GM23338 (cell line): ENCODE measurements at regions not wholly inside any gene's neighbourhood (a gene's known extent, or its start where the extent isn't known, plus 50 kb on each side); places are given as distances from the start of the nearest gene placed in this dataset.

Source experiments
- ATAC-seq: fragments of 200-7000 bp; cut with Tn5 transposase; 3 replicates; pipeline ENCODE4 v1.9.1; 2020
- DNase-seq: peaks from one replicate; pipeline ENCODE4 v3.0.0-alpha.2; 2015; ENCODE audit warnings: low spot score
- H2AFZ ChIP-seq: fragments of 200-600 bp; sonication (generic); 2 replicates; pipeline ENCODE4 v1.8.0; 2016; ENCODE audit warnings: antibody characterized with exemption, mild to moderate bottlenecking, moderate library complexity
- H3F3A ChIP-seq: fragments of 200-600 bp; sonication (generic); replicated peaks from 2 replicates; pipeline ENCODE4 v1.8.0; 2017; ENCODE audit warnings: antibody characterized with exemption, mixed run types, low read depth
- H3K27ac ChIP-seq: fragments of 200-600 bp; sonication (generic); 2 replicates; pipeline ENCODE4 v1.6.1; 2016; ENCODE audit warnings: low read depth
- H3K27me3 ChIP-seq: fragments of 200-600 bp; sonication (generic); 2 replicates; pipeline ENCODE4 v1.8.0; 2016; ENCODE audit warnings: mild to moderate bottlenecking, mixed run types, moderate library complexity; ENCODE audit not compliant: insufficient read depth
- H3K36me3 ChIP-seq: fragments of 200-600 bp; sonication (generic); 2 replicates; pipeline ENCODE4 v1.8.0; 2016; ENCODE audit warnings: mild to moderate bottlenecking; ENCODE audit not compliant: insufficient read depth
- H3K4me1 ChIP-seq: fragments of 200-600 bp; sonication (generic); 2 replicates; pipeline ENCODE4 v1.8.0; 2016; ENCODE audit warnings: mild to moderate bottlenecking, moderate library complexity; ENCODE audit not compliant: insufficient read depth
- H3K4me2 ChIP-seq: fragments of 200-600 bp; sonication (generic); 2 replicates; pipeline ENCODE4 v1.7.1; 2017; ENCODE audit warnings: mixed run types
- H3K4me3 ChIP-seq: fragments of 200-600 bp; sonication (generic); 2 replicates; pipeline ENCODE4 v1.6.1; 2016; ENCODE audit warnings: mixed run types
- H3K79me2 ChIP-seq: fragments of 200-600 bp; sonication (generic); replicated peaks from 2 replicates; pipeline ENCODE4 v1.8.0; 2017; ENCODE audit warnings: mild to moderate bottlenecking; ENCODE audit not compliant: insufficient read depth
- H3K9me2 ChIP-seq: fragments of 200-600 bp; sonication (generic); 2 replicates; pipeline ENCODE4 v1.8.0; 2017; ENCODE audit not compliant: insufficient read depth
- H4K20me1 ChIP-seq: fragments of 200-600 bp; sonication (generic); replicated peaks from 2 replicates; pipeline ENCODE4 v1.8.0; 2017; ENCODE audit warnings: mild to moderate bottlenecking; ENCODE audit not compliant: insufficient read depth
- H3K27ac Mint-ChIP-seq: 2 replicates; pipeline ENCODE4 v1.8.0; 2020; ENCODE audit warnings: inconsistent platforms, mild to moderate bottlenecking, moderate library complexity, mixed read lengths
- H3K27me3 Mint-ChIP-seq: 3 replicates; pipeline ENCODE4 v1.8.0; 2022; ENCODE audit warnings: low read depth, mild to moderate bottlenecking, moderate library complexity, mixed read lengths, inconsistent platforms; ENCODE audit not compliant: insufficient read depth, poor library complexity
- H3K36me3 Mint-ChIP-seq: 3 replicates; pipeline ENCODE4 v1.8.0; 2021; ENCODE audit warnings: low read depth, mild to moderate bottlenecking, inconsistent platforms, moderate library complexity, mixed read lengths
- H3K4me1 Mint-ChIP-seq: 3 replicates; pipeline ENCODE4 v1.8.0; 2020; ENCODE audit warnings: mild to moderate bottlenecking, inconsistent platforms, mixed read lengths
- H3K4me3 Mint-ChIP-seq: 3 replicates; pipeline ENCODE4 v1.8.0; 2021; ENCODE audit warnings: moderate library complexity, mild to moderate bottlenecking, inconsistent platforms, mixed read lengths
- H3K9me3 Mint-ChIP-seq: 3 replicates; pipeline ENCODE4 v1.8.0; 2020; ENCODE audit warnings: moderate library complexity, mild to moderate bottlenecking, inconsistent platforms, mixed read lengths
- CREB1 ChIP-seq: fragments of 250-450 bp; sonication (Bioruptor Pico); IDR thresholded peaks from 2 replicates; pipeline ENCODE4 v1.5.0; 2020; ENCODE audit warnings: low read depth, mild to moderate bottlenecking, moderate library complexity
- CTCF ChIP-seq, 2 experiments: fragments of 200-600 bp in 1 of 2; sonication (generic) in 1 of 2; conservative IDR thresholded peaks; 2 replicates each; pipeline versions ENCODE4 v1.5.1 to v1.6.1; 2016 to 2017; ENCODE audit warnings: antibody characterized with exemption in 2 of 2, low read depth in 2 of 2, mild to moderate bottlenecking in 2 of 2, moderate library complexity in 1 of 2
- EZH2 ChIP-seq: fragments of 200-600 bp; sonication (generic); IDR thresholded peaks from one replicate; pipeline ENCODE4 v1.8.0; 2017; ENCODE audit warnings: antibody characterized with exemption, mild to moderate bottlenecking, low read depth; ENCODE audit not compliant: unreplicated experiment
- REST ChIP-seq: IDR thresholded peaks from one replicate; pipeline ENCODE4 v1.6.1; 2018; ENCODE audit warnings: antibody characterized with exemption; ENCODE audit not compliant: unreplicated experiment
- STAT1 ChIP-seq: IDR thresholded peaks from one replicate; pipeline ENCODE4 v1.6.1; 2016; ENCODE audit warnings: antibody characterized with exemption; ENCODE audit not compliant: unreplicated experiment
- ZNF114 ChIP-seq: fragments of 250-450 bp; sonication (Bioruptor Pico); IDR thresholded peaks from 2 replicates; pipeline ENCODE4 v1.5.0; 2020; ENCODE audit warnings: mild to moderate bottlenecking, moderate library complexity
- ZNF331 ChIP-seq: fragments of 250-450 bp; sonication (Bioruptor Pico); IDR thresholded peaks from 2 replicates; pipeline ENCODE4 v1.5.0; 2020; ENCODE audit warnings: low read depth, mild to moderate bottlenecking, moderate library complexity
- TF ChIP-seq, protein P1 (sequence below): IDR thresholded peaks from 2 replicates; pipeline ENCODE4 v1.6.1; 2016; ENCODE audit warnings: antibody characterized with exemption

- Histone ChIP-seq H3K4me3 (no peak overlapping the region), H2AFZ (no peak overlapping the region), H3K36me3 (no peaks in the 10 kb centered on the region), H4K20me1 (no peaks in the 10 kb centered on the region), H3K4me1 (no peaks in the 10 kb centered on the region), H3K9me2 (0 out of 2 replicates have a peak, but pooled peaks cover 3% of the 10 kb centered on the region), H3K79me2 (no peaks in the 10 kb centered on the region), H3F3A (no peaks in the 10 kb centered on the region), H3K27me3 (no peaks in the 10 kb centered on the region), H3K4me2 (no peak overlapping the region), H3K27ac (no peak overlapping the region)
- H3K4me1 Mint-ChIP-seq, result no peaks in the 10 kb centered on the region
- H3K27me3 Mint-ChIP-seq, result no peaks in the 10 kb centered on the region
- H3K4me3 Mint-ChIP-seq, result no peak overlapping the region
- no peak overlapping the region for H3K27ac Mint-ChIP-seq
- DNase-seq (no peak), ATAC-seq (no peak)
- H3K36me3 Mint-ChIP-seq, result no peaks in the 10 kb centered on the region
- TF ChIP-seq, protein P1, sequence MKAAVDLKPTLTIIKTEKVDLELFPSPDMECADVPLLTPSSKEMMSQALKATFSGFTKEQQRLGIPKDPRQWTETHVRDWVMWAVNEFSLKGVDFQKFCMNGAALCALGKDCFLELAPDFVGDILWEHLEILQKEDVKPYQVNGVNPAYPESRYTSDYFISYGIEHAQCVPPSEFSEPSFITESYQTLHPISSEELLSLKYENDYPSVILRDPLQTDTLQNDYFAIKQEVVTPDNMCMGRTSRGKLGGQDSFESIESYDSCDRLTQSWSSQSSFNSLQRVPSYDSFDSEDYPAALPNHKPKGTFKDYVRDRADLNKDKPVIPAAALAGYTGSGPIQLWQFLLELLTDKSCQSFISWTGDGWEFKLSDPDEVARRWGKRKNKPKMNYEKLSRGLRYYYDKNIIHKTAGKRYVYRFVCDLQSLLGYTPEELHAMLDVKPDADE, result no peak
- 0 out of 3 replicates have a peak, but pooled peaks cover under 1% of the 10 kb centered on the region for H3K9me3 Mint-ChIP-seq
These were observed 58.9 kb upstream of the FSCB start for GRCh38 chr14:44565968-44566367.

- no peak for ATAC-seq
- no peaks in the 10 kb centered on the region for H3K36me3 Mint-ChIP-seq
- TF ChIP-seq EZH2, result no peak
- no peak for TF ChIP-seq STAT1
- TF ChIP-seq CREB1, result no peak
- no peak for TF ChIP-seq CTCF (conservative IDR thresholded peaks at IDR 0.05; ENCODE audit: low read depth in 2 of 2)
- TF ChIP-seq REST, result no peak
- TF ChIP-seq ZNF114 (CRISPR knock-in tag), result no peak
- no peak for TF ChIP-seq ZNF331 (CRISPR knock-in tag)
- H3K36me3 ChIP-seq, result no peaks in the 10 kb centered on the region
- H3F3A ChIP-seq, result no peaks in the 10 kb centered on the region
- H3K4me1 ChIP-seq, result no peaks in the 10 kb centered on the region
- H3K79me2 ChIP-seq, result no peaks in the 10 kb centered on the region
- no peak overlapping the region for H3K27ac ChIP-seq
- no peak overlapping the region for H2AFZ ChIP-seq
- H3K27me3 Mint-ChIP-seq, result no peaks in the 10 kb centered on the region
- peaks cover 3% of the 10 kb centered on the region; the same call in 1 of the 3 replicates for H3K9me3 Mint-ChIP-seq
- no peak overlapping the region for H3K27ac Mint-ChIP-seq
- peaks cover 3% of the 10 kb centered on the region; the same call in 1 of the 2 replicates for H3K9me2 ChIP-seq
- H3K27me3 ChIP-seq, result no peaks in the 10 kb centered on the region
- no peak overlapping the region for H3K4me3 Mint-ChIP-seq
- no peaks in the 10 kb centered on the region for H4K20me1 ChIP-seq
- H3K4me1 Mint-ChIP-seq, result no peaks in the 10 kb centered on the region
- no peak overlapping the region for H3K4me2 ChIP-seq
- H3K4me3 ChIP-seq, result no peak overlapping the region
- no peak for DNase-seq
These were observed 57.8 kb upstream of the FSCB start for GRCh38 chr14:44564908-44565307.
